ENCODE measurements at regions not wholly inside any gene's neighbourhood (a gene's known extent, or its start where the extent isn't known, plus 50 kb on each side); places are given as distances from the start of the nearest gene placed in this dataset.

GRCh38 chr6:21306546-21306945, 287.0 kb upstream of the SOX4 start:
- H3K4me1 ChIP-seq (ENCODE audit: control insufficient read depth in 1 of 2, insufficient read depth in 2 of 2, low read length in 2 of 2): no peaks in the 10 kb centered on the region
- ChIA-PET CTCF (no interaction called here), POLR2A (no interaction called here), RAD21 (ENCODE audit: low non-redundant PET in 1 of 2, low total read pairs in 2 of 2, uncharacterized antibody in 2 of 2, unreplicated experiment in 2 of 2) (no interaction called here)
- no peaks in the 10 kb centered on the region for H3K27me3 ChIP-seq (ENCODE audit: insufficient read depth, low read length)
- H3K9ac ChIP-seq (ENCODE audit: low read length): no peak overlapping the region
- no peaks in the 10 kb centered on the region for H3K36me3 ChIP-seq (ENCODE audit: control insufficient read depth in 1 of 2, insufficient read depth in 2 of 2, low read length in 2 of 2)
- H3K9me2 ChIP-seq (ENCODE audit: insufficient read depth): no peaks in the 10 kb centered on the region
- DNase-seq (ENCODE audit: low read depth, low spot score) (no peak), ATAC-seq (no peak)
- TF ChIP-seq YY1 (IDR thresholded peaks at IDR 0.05; ENCODE audit: extremely low read depth, insufficient replicate concordance, low read depth, low read length) (no peak), TCF7L2 (IDR thresholded peaks at IDR 0.05; ENCODE audit: borderline replicate concordance, extremely low read depth, insufficient read depth, insufficient read length) (no peak), ELF1 (IDR thresholded peaks at IDR 0.05; ENCODE audit: borderline replicate concordance, low read depth) (no peak), CTCF (IDR thresholded peaks at IDR 0.05 in 2 of 3, conservative IDR thresholded peaks at IDR 0.05 in 1 of 3; ENCODE audit: borderline replicate concordance in 1 of 3, insufficient read depth in 1 of 3, low read depth in 2 of 3, low read length in 2 of 3) (no peak), SP1 (IDR thresholded peaks at IDR 0.05; ENCODE audit: low read depth) (no peak), RAD21 (IDR thresholded peaks at IDR 0.05; ENCODE audit: low read depth) (no peak)
- H3K79me2 ChIP-seq (ENCODE audit: insufficient read depth, low read length): no peaks in the 10 kb centered on the region
- no peak overlapping the region for H3K4me2 ChIP-seq (ENCODE audit: low read length)
- H3K9me3 ChIP-seq (ENCODE audit: control insufficient read depth in 1 of 2, insufficient read depth in 1 of 2, low read depth in 1 of 2, low read length in 2 of 2): peaks cover 0 to 3% of the 10 kb centered on the region in 2 experiments; a peak in 1 of 4 replicates
- H4K20me1 ChIP-seq (ENCODE audit: insufficient read depth): no peaks in the 10 kb centered on the region
- no peak overlapping the region for H2AFZ ChIP-seq (ENCODE audit: low read depth, low read length, poor library complexity, severe bottlenecking)
- H3K4me3 ChIP-seq (replicated peaks in 1 of 2; ENCODE audit: low read depth in 1 of 2, low read length in 2 of 2): no peak overlapping the region
- no TSS peak for BruUV-seq (replicated peaks)
- intact Hi-C loops (cut with micrococcal nuclease): loop anchor here (10.0 kb wide), 1 partner anchor 432 kb away; no protein-coding TSS in a partner anchor
- no peak overlapping the region for H3K27ac ChIP-seq (ENCODE audit: low read depth, low read length)

GRCh38 chr6:21309807-21310221, 283.7 kb upstream of the SOX4 start:
- Histone ChIP-seq H4K20me1 (ENCODE audit: insufficient read depth) (no peaks in the 10 kb centered on the region), H3K9ac (ENCODE audit: low read length) (no peak overlapping the region), H3K36me3 (ENCODE audit: control insufficient read depth in 1 of 2, insufficient read depth in 2 of 2, low read length in 2 of 2) (no peaks in the 10 kb centered on the region), H3K4me3 (replicated peaks in 1 of 2; ENCODE audit: low read depth in 1 of 2, low read length in 2 of 2) (no peak overlapping the region), H3K4me1 (ENCODE audit: control insufficient read depth in 1 of 2, insufficient read depth in 2 of 2, low read length in 2 of 2) (no peaks in the 10 kb centered on the region), H3K27ac (ENCODE audit: low read depth, low read length) (no peak overlapping the region), H3K9me3 (ENCODE audit: control insufficient read depth in 1 of 2, insufficient read depth in 1 of 2, low read depth in 1 of 2, low read length in 2 of 2) (no peaks in the 10 kb centered on the region), H2AFZ (ENCODE audit: low read depth, low read length, poor library complexity, severe bottlenecking) (no peak overlapping the region), H3K27me3 (ENCODE audit: insufficient read depth, low read length) (no peaks in the 10 kb centered on the region), H3K4me2 (ENCODE audit: low read length) (no peak overlapping the region), H3K9me2 (ENCODE audit: insufficient read depth) (no peaks in the 10 kb centered on the region), H3K79me2 (ENCODE audit: insufficient read depth, low read length) (no peaks in the 10 kb centered on the region)
- POLR2A ChIA-PET: no interaction called here
- RAD21 ChIA-PET (ENCODE audit: low non-redundant PET in 1 of 2, low total read pairs in 2 of 2, uncharacterized antibody in 2 of 2, unreplicated experiment in 2 of 2): no interaction called here
- intact Hi-C loops (cut with micrococcal nuclease): loop anchor here (10.0 kb wide), 1 partner anchor 435 kb away; no protein-coding TSS in a partner anchor
- no peak for TF ChIP-seq CBX3 (IDR thresholded peaks at IDR 0.05; ENCODE audit: low read depth)
- CTCF ChIA-PET: interaction anchor here (1.2 kb wide), 1 partner anchor 32 kb away, joined by 3 read pairs; no protein-coding TSS in a partner anchor
- DNase-seq (ENCODE audit: low read depth, low spot score) (no peak), ATAC-seq (no peak)
- BruUV-seq (replicated peaks): no TSS peak

Measured in HCT116 (cell line).